ENCODE measurements at regions not wholly inside any gene's neighbourhood (a gene's known extent, or its start where the extent isn't known, plus 50 kb on each side); places are given as distances from the start of the nearest gene placed in this dataset.

GRCh38 chrX:107502316-107502715 lies 52.9 kb downstream of the FRMPD3 start:
- no peak for TF ChIP-seq CTCF (conservative IDR thresholded peaks at IDR 0.05)
- no peaks in the 10 kb centered on the region for H3K36me3 ChIP-seq (ENCODE audit: control insufficient read depth, insufficient read depth, low read length)
- H3K4me1 ChIP-seq (ENCODE audit: control insufficient read depth, insufficient read depth, low read length) = no peaks in the 10 kb centered on the region
- H3K9ac ChIP-seq (ENCODE audit: extremely low read depth, low read length, poor library complexity, severe bottlenecking) = no peak overlapping the region
- 59% methylated on average over 2 of the region's 4 CpGs; no CpG with 5 or more reads in 1 of the 2 experiments for WGBS, 2 experiments (ENCODE audit: insufficient coverage in 1 of 2, insufficient read length in 1 of 2)
- Mint-ChIP-seq H3K9me3 (peaks cover 28% of the 10 kb centered on the region), H3K27ac (no peak overlapping the region), H3K36me3 (ENCODE audit: low read depth) (no peaks in the 10 kb centered on the region), H3K4me1 (no peaks in the 10 kb centered on the region), H3K4me3 (no peak overlapping the region), H3K27me3 (ENCODE audit: insufficient read depth) (peaks cover 55% of the 10 kb centered on the region)
- DNase-seq = no peak
- no peaks in the 10 kb centered on the region for H3K9me3 ChIP-seq (ENCODE audit: control insufficient read depth, low read length)
- peaks cover 49% of the 10 kb centered on the region for H3K27me3 ChIP-seq (ENCODE audit: control insufficient read depth, insufficient read depth, low read length, poor library complexity, severe bottlenecking)
- no peak overlapping the region for H3K4me3 ChIP-seq (ENCODE audit: low read length)
- H3K27ac ChIP-seq (ENCODE audit: low read depth, low read length) = no peak overlapping the region

- H3K4me1 ChIP-seq (ENCODE audit: control insufficient read depth, insufficient read depth, low read length) = no peaks in the 10 kb centered on the region
- Mint-ChIP-seq H3K27ac (no peak overlapping the region), H3K4me1 (no peaks in the 10 kb centered on the region), H3K4me3 (no peak overlapping the region), H3K9me3 (peaks cover 42% of the 10 kb centered on the region), H3K27me3 (ENCODE audit: insufficient read depth) (peaks cover 60% of the 10 kb centered on the region), H3K36me3 (ENCODE audit: low read depth) (no peaks in the 10 kb centered on the region)
- no peaks in the 10 kb centered on the region for H3K9me3 ChIP-seq (ENCODE audit: control insufficient read depth, low read length)
- no peak for TF ChIP-seq CTCF (conservative IDR thresholded peaks at IDR 0.05)
- peaks cover 61% of the 10 kb centered on the region for H3K27me3 ChIP-seq (ENCODE audit: control insufficient read depth, insufficient read depth, low read length, poor library complexity, severe bottlenecking)
- H3K9ac ChIP-seq (ENCODE audit: extremely low read depth, low read length, poor library complexity, severe bottlenecking) = no peak overlapping the region
- DNase-seq = no peak
- no peaks in the 10 kb centered on the region for H3K36me3 ChIP-seq (ENCODE audit: control insufficient read depth, insufficient read depth, low read length)
- no peak overlapping the region for H3K4me3 ChIP-seq (ENCODE audit: low read length)
- WGBS, 2 experiments (ENCODE audit: insufficient coverage in 1 of 2, insufficient read length in 1 of 2) = 88% methylated on average over 3 of the region's 4 CpGs; no CpG with 5 or more reads in 1 of the 2 experiments
- no peak overlapping the region for H3K27ac ChIP-seq (ENCODE audit: low read depth, low read length)
These were observed 54.6 kb downstream of the FRMPD3 start for GRCh38 chrX:107504006-107504405.

- no peak for DNase-seq
- no peak overlapping the region for H3K27ac ChIP-seq (ENCODE audit: low read depth, low read length)
- Mint-ChIP-seq H3K36me3 (ENCODE audit: low read depth) (no peaks in the 10 kb centered on the region), H3K9me3 (peaks cover 48% of the 10 kb centered on the region), H3K27ac (no peak overlapping the region), H3K4me1 (no peaks in the 10 kb centered on the region), H3K27me3 (ENCODE audit: insufficient read depth) (peaks cover 67% of the 10 kb centered on the region), H3K4me3 (no peak overlapping the region)
- peaks cover 64% of the 10 kb centered on the region for H3K27me3 ChIP-seq (ENCODE audit: control insufficient read depth, insufficient read depth, low read length, poor library complexity, severe bottlenecking)
- H3K9me3 ChIP-seq (ENCODE audit: control insufficient read depth, low read length) = no peaks in the 10 kb centered on the region
- H3K9ac ChIP-seq (ENCODE audit: extremely low read depth, low read length, poor library complexity, severe bottlenecking) = no peak overlapping the region
- no peak overlapping the region for H3K4me3 ChIP-seq (ENCODE audit: low read length)
- WGBS, 2 experiments (ENCODE audit: insufficient coverage in 1 of 2, insufficient read length in 1 of 2) = 100% methylated on average over 1 of the region's 2 CpGs; no CpG with 5 or more reads in 1 of the 2 experiments
- TF ChIP-seq CTCF (conservative IDR thresholded peaks at IDR 0.05) = no peak
- H3K36me3 ChIP-seq (ENCODE audit: control insufficient read depth, insufficient read depth, low read length) = no peaks in the 10 kb centered on the region
- no peaks in the 10 kb centered on the region for H3K4me1 ChIP-seq (ENCODE audit: control insufficient read depth, insufficient read depth, low read length)
These were observed 55.8 kb downstream of the FRMPD3 start for GRCh38 chrX:107505223-107505622.
